Daoy (cell line): ENCODE measurements at regions not wholly inside any gene's neighbourhood (a gene's known extent, or its start where the extent isn't known, plus 50 kb on each side); places are given as distances from the start of the nearest gene placed in this dataset.

ENCODE experiments used
- DNase-seq: peaks from one replicate; pipeline ENCODE4 v3.0.0-alpha.2; 2015; ENCODE audit warnings: low read depth

GRCh38 chr11:134866981-134867675 lies 455.1 kb upstream of the B3GAT1 start:
- DNase-seq: no peak

- DNase-seq: no peak
Measured at GRCh38 chr11:134866215-134866614, 454.2 kb upstream of the B3GAT1 start.

- no peak for DNase-seq
Measured at GRCh38 chr11:134864968-134865305, 452.9 kb upstream of the B3GAT1 start.

- no peak for DNase-seq
Measured at GRCh38 chr11:134864233-134864967, 452.4 kb upstream of the B3GAT1 start.

GRCh38 chr11:134863294-134863693 lies 451.3 kb upstream of the B3GAT1 start:
- no peak for DNase-seq

GRCh38 chr11:134862587-134863195 lies 450.6 kb upstream of the B3GAT1 start:
- no peak for DNase-seq

GRCh38 chr11:134862105-134862502 lies 450.1 kb upstream of the B3GAT1 start:
- DNase-seq: no peak

GRCh38 chr11:134861490-134862104 lies 449.6 kb upstream of the B3GAT1 start:
- DNase-seq: no peak

GRCh38 chr11:134858783-134859480 lies 446.9 kb upstream of the B3GAT1 start:
- no peak for DNase-seq

GRCh38 chr11:134857035-134857434 lies 445.0 kb upstream of the B3GAT1 start:
- DNase-seq: no peak

GRCh38 chr11:134856056-134856971 lies 444.3 kb upstream of the B3GAT1 start:
- DNase-seq: no peak

GRCh38 chr11:134853992-134854991 lies 442.2 kb upstream of the B3GAT1 start:
- no peak for DNase-seq

- DNase-seq: peak; percentile 65
Measured at GRCh38 chr11:134851503-134852224, 439.6 kb upstream of the B3GAT1 start.

GRCh38 chr11:134850566-134850965 lies 438.5 kb upstream of the B3GAT1 start:
- no peak for DNase-seq

- DNase-seq: no peak
Measured at GRCh38 chr11:134849833-134850232, 437.8 kb upstream of the B3GAT1 start.

- DNase-seq: no peak
Measured at GRCh38 chr11:134847083-134847715, 435.2 kb upstream of the B3GAT1 start.

GRCh38 chr11:134846328-134847082 lies 434.5 kb upstream of the B3GAT1 start:
- DNase-seq: no peak
